ENCODE measurements at regions not wholly inside any gene's neighbourhood (a gene's known extent, or its start where the extent isn't known, plus 50 kb on each side); places are given as distances from the start of the nearest gene placed in this dataset.
"Not testable (repeated sequence)": the region's sequence is repeated elsewhere in the genome, so short reads cannot be mapped to it uniquely, and the experiment has no call there.

GRCh38 chr11:67780056-67780455 is 105.6 kb upstream of the ALDH3B2 start:
- Histone ChIP-seq H3K4me3 (no peak overlapping the region), H3K27ac (no peak overlapping the region), H3K9me3 (no peaks in the 10 kb centered on the region), H3K27me3 (no peaks in the 10 kb centered on the region), H3K4me1 (no peaks in the 10 kb centered on the region), H3K36me3 (no peaks in the 10 kb centered on the region)
- DNase-seq (ENCODE audit: extremely low spot score in 2 of 2) = no peak
- intact Hi-C loops (cut with DNase I) = no loop called here
- TF ChIP-seq POLR2AphosphoS5 (IDR thresholded peaks at IDR 0.05; ENCODE audit: insufficient read depth in 1 of 2, low read depth in 1 of 2) (no peak), POLR2A (IDR thresholded peaks at IDR 0.05) (no peak)
- TF ChIP-seq, protein P1, sequence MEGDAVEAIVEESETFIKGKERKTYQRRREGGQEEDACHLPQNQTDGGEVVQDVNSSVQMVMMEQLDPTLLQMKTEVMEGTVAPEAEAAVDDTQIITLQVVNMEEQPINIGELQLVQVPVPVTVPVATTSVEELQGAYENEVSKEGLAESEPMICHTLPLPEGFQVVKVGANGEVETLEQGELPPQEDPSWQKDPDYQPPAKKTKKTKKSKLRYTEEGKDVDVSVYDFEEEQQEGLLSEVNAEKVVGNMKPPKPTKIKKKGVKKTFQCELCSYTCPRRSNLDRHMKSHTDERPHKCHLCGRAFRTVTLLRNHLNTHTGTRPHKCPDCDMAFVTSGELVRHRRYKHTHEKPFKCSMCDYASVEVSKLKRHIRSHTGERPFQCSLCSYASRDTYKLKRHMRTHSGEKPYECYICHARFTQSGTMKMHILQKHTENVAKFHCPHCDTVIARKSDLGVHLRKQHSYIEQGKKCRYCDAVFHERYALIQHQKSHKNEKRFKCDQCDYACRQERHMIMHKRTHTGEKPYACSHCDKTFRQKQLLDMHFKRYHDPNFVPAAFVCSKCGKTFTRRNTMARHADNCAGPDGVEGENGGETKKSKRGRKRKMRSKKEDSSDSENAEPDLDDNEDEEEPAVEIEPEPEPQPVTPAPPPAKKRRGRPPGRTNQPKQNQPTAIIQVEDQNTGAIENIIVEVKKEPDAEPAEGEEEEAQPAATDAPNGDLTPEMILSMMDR (IDR thresholded peaks at IDR 0.05) = no peak

DNA sequence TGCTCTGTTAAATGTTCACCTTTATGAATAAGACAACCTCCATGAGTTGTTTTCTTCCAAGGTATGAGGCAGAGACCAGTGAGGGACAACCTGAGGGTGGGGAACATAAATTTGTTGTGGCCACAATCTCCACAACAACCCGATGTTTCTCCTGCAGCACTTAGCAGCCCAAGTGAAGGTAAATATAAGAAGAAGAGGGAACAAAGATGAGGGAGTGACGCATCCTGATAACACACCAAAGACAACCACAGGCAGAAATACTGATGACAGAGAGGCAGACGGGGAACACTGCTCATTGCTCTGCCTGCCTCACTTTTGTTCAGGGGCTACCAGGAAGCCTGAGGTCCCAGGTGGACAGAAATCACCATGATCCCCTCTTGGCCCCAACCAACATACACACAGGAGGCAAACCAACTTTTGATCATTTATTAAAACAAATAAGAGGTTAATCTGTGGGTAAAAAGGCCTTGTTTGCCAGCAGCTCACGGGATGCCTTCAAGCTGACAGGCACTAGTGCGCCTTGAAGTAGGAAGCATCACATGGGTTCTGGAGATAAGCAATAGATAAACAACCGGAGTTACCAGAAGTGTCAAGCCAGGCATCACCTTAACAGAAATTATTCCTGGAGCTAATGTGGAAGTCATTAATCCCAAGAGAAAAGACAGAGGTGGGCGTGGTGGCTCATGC is 104.9 kb upstream of the ALDH3B2 start:
- H3K36me3 ChIP-seq; H3K9me3 ChIP-seq; H3K4me3 ChIP-seq; H3K4me1 ChIP-seq; H3K27me3 ChIP-seq; intact Hi-C loops (cut with DNase I); DNase-seq (ENCODE audit: extremely low spot score in 2 of 2); H3K27ac ChIP-seq: not testable (repeated sequence)

- no peak overlapping the region for H3K27ac ChIP-seq
- no peaks in the 10 kb centered on the region for H3K27me3 ChIP-seq
- no peak for DNase-seq (ENCODE audit: extremely low spot score in 2 of 2)
- intact Hi-C loops (cut with DNase I) = no loop called here
- no peaks in the 10 kb centered on the region for H3K9me3 ChIP-seq
- H3K4me3 ChIP-seq = no peak overlapping the region
- TF ChIP-seq POLR2AphosphoS5 (IDR thresholded peaks at IDR 0.05; ENCODE audit: insufficient read depth in 1 of 2, low read depth in 1 of 2) (no peak), POLR2A (IDR thresholded peaks at IDR 0.05) (no peak)
- TF ChIP-seq, protein P1 (IDR thresholded peaks at IDR 0.05) = no peak
- H3K36me3 ChIP-seq = no peaks in the 10 kb centered on the region
- no peaks in the 10 kb centered on the region for H3K4me1 ChIP-seq
Measured at GRCh38 chr11:67776852-67777520, 102.6 kb upstream of the ALDH3B2 start.

GRCh38 chr11:67774175-67774574 is 99.8 kb upstream of the ALDH3B2 start:
- H3K9me3 ChIP-seq; H3K36me3 ChIP-seq; DNase-seq (ENCODE audit: extremely low spot score in 2 of 2); H3K4me1 ChIP-seq; intact Hi-C loops (cut with DNase I); H3K27ac ChIP-seq; H3K4me3 ChIP-seq; H3K27me3 ChIP-seq: not testable (repeated sequence)

GRCh38 chr11:67768001-67768730 is 93.7 kb upstream of the ALDH3B2 start:
- H3K9me3 ChIP-seq; H3K36me3 ChIP-seq; DNase-seq (ENCODE audit: extremely low spot score in 2 of 2); H3K27me3 ChIP-seq; H3K27ac ChIP-seq; H3K4me1 ChIP-seq; H3K4me3 ChIP-seq; intact Hi-C loops (cut with DNase I): not testable (repeated sequence)

GRCh38 chr11:67761211-67761610 is 86.8 kb upstream of the ALDH3B2 start:
- DNase-seq (ENCODE audit: extremely low spot score in 2 of 2); H3K9me3 ChIP-seq; H3K36me3 ChIP-seq; intact Hi-C loops (cut with DNase I); H3K4me3 ChIP-seq; H3K27me3 ChIP-seq; H3K27ac ChIP-seq; H3K4me1 ChIP-seq: not testable (repeated sequence)

GRCh38 chr11:67759321-67759720 is 84.9 kb upstream of the ALDH3B2 start:
- H3K9me3 ChIP-seq; H3K4me1 ChIP-seq; H3K36me3 ChIP-seq; H3K27me3 ChIP-seq; H3K4me3 ChIP-seq; intact Hi-C loops (cut with DNase I); DNase-seq (ENCODE audit: extremely low spot score in 2 of 2); H3K27ac ChIP-seq: not testable (repeated sequence)

DNA sequence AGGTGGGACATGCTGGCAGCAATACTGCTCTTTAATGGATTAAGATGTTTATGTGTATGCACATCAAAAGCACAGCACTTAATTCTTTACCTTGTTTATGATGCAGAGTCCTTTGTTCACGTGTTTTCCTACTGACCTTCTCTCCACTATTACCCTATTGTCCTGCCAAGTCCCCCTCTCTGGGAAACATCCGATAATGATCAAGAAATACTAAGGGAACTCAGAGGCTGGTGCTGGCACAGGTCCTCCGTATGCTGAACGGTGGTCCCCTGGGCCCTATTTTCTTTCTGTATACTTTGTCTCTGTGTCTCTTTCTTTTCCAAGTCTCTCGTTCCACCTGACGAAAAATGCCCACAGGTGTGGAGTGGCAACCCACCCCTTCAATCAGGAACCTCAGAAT is 84.0 kb upstream of the ALDH3B2 start:
- H3K4me1 ChIP-seq; H3K27me3 ChIP-seq; H3K27ac ChIP-seq; H3K36me3 ChIP-seq; intact Hi-C loops (cut with DNase I); DNase-seq (ENCODE audit: extremely low spot score in 2 of 2); H3K9me3 ChIP-seq; H3K4me3 ChIP-seq: not testable (repeated sequence)

- H3K4me3 ChIP-seq; H3K27me3 ChIP-seq; H3K27ac ChIP-seq; intact Hi-C loops (cut with DNase I); H3K36me3 ChIP-seq; DNase-seq (ENCODE audit: extremely low spot score in 2 of 2); H3K4me1 ChIP-seq; H3K9me3 ChIP-seq: not testable (repeated sequence)
Measured at GRCh38 chr11:67758009-67758408, 83.6 kb upstream of the ALDH3B2 start.

- DNase-seq (ENCODE audit: extremely low spot score in 2 of 2); H3K4me3 ChIP-seq; H3K4me1 ChIP-seq; intact Hi-C loops (cut with DNase I); H3K36me3 ChIP-seq; H3K27ac ChIP-seq; H3K27me3 ChIP-seq; H3K9me3 ChIP-seq: not testable (repeated sequence)
Measured at GRCh38 chr11:67753820-67754219, 79.4 kb upstream of the ALDH3B2 start.
